ENCODE measurements at regions not wholly inside any gene's neighbourhood (a gene's known extent, or its start where the extent isn't known, plus 50 kb on each side); places are given as distances from the start of the nearest gene placed in this dataset.
"Not testable (repeated sequence)": the region's sequence is repeated elsewhere in the genome, so short reads cannot be mapped to it uniquely, and the experiment has no call there.

- no peak for DNase-seq (ENCODE audit: low spot score)
- no peak for ATAC-seq
- intact Hi-C loops (cut with DNase I) = no loop called here
Observed at GRCh38 chr4:89519771-89520320, 212.2 kb upstream of the GPRIN3 start.

- ATAC-seq (no peak), DNase-seq (ENCODE audit: low spot score) (no peak)
- intact Hi-C loops (cut with DNase I) = no loop called here
Observed at GRCh38 chr4:89518259-89518658, 210.7 kb upstream of the GPRIN3 start.

GRCh38 chr4:89514811-89515210 is 207.2 kb upstream of the GPRIN3 start:
- intact Hi-C loops (cut with DNase I) = no loop called here
- ATAC-seq (no peak), DNase-seq (ENCODE audit: low spot score) (no peak)

GRCh38 chr4:89511776-89512175 is 204.2 kb upstream of the GPRIN3 start:
- no peak for ATAC-seq
- no peak for DNase-seq (ENCODE audit: low spot score)
- intact Hi-C loops (cut with DNase I) = no loop called here

GRCh38 chr4:89509708-89510281 is 202.2 kb upstream of the GPRIN3 start:
- ATAC-seq = no peak
- DNase-seq (ENCODE audit: low spot score) = no peak
- intact Hi-C loops (cut with DNase I) = no loop called here

GRCh38 chr4:89506866-89507491 is 199.4 kb upstream of the GPRIN3 start:
- no peak for DNase-seq (ENCODE audit: low spot score)
- intact Hi-C loops (cut with DNase I) = no loop called here
- ATAC-seq = no peak

- no peak for ATAC-seq
Observed at GRCh38 chr4:89502581-89502980, 195.0 kb upstream of the GPRIN3 start.

GRCh38 chr4:89497517-89498308 is 190.1 kb upstream of the GPRIN3 start:
- ATAC-seq (no peak), DNase-seq (ENCODE audit: low spot score) (no peak)
- intact Hi-C loops (cut with DNase I) = no loop called here

More at GRCh38 chr4:89502581-89502980, 195.0 kb upstream of the GPRIN3 start:
- intact Hi-C loops (cut with DNase I) = no loop called here
- no peak for DNase-seq (ENCODE audit: low spot score)

- intact Hi-C loops (cut with DNase I) = no loop called here
- ATAC-seq = no peak
- no peak for DNase-seq (ENCODE audit: low spot score)
Observed at GRCh38 chr4:89496851-89497250, 189.3 kb upstream of the GPRIN3 start.

- intact Hi-C loops (cut with DNase I) = no loop called here
- DNase-seq (ENCODE audit: low spot score) (no peak), ATAC-seq (no peak)
Observed at GRCh38 chr4:89493367-89493766, 185.8 kb upstream of the GPRIN3 start.

GRCh38 chr4:89492581-89493071 is 185.0 kb upstream of the GPRIN3 start:
- ATAC-seq (no peak), DNase-seq (ENCODE audit: low spot score) (no peak)
- intact Hi-C loops (cut with DNase I) = no loop called here

- ATAC-seq (no peak), DNase-seq (ENCODE audit: low spot score) (no peak)
- intact Hi-C loops (cut with DNase I) = no loop called here
Observed at GRCh38 chr4:89491761-89492160, 184.2 kb upstream of the GPRIN3 start.

- ATAC-seq; intact Hi-C loops (cut with DNase I); DNase-seq (ENCODE audit: low spot score): not testable (repeated sequence)
Observed at GRCh38 chr4:89489921-89490431, 182.4 kb upstream of the GPRIN3 start.

- intact Hi-C loops (cut with DNase I) = no loop called here
- DNase-seq (ENCODE audit: low spot score) (no peak), ATAC-seq (no peak)
Observed at GRCh38 chr4:89489338-89489771, 181.8 kb upstream of the GPRIN3 start.

GRCh38 chr4:89488736-89489135 is 181.1 kb upstream of the GPRIN3 start:
- ATAC-seq = no peak
- no peak for DNase-seq (ENCODE audit: low spot score)
- intact Hi-C loops (cut with DNase I) = no loop called here

GRCh38 chr4:89486673-89487072 is 179.1 kb upstream of the GPRIN3 start:
- no peak for DNase-seq (ENCODE audit: low spot score)
- no peak for ATAC-seq
- intact Hi-C loops (cut with DNase I) = no loop called here

- DNase-seq (ENCODE audit: low spot score) = no peak
- ATAC-seq = no peak
- intact Hi-C loops (cut with DNase I) = no loop called here
Observed at GRCh38 chr4:89486042-89486441, 178.4 kb upstream of the GPRIN3 start.

- no peak for ATAC-seq
- DNase-seq (ENCODE audit: low spot score) = no peak
- intact Hi-C loops (cut with DNase I) = no loop called here
Observed at GRCh38 chr4:89483833-89484232, 176.2 kb upstream of the GPRIN3 start.

- DNase-seq (ENCODE audit: low spot score) (no peak), ATAC-seq (no peak)
- intact Hi-C loops (cut with DNase I) = no loop called here
Observed at GRCh38 chr4:89482926-89483595, 175.5 kb upstream of the GPRIN3 start.
